Neural cell (in vitro differentiated cells): ENCODE measurements at regions not wholly inside any gene's neighbourhood (a gene's known extent, or its start where the extent isn't known, plus 50 kb on each side); places are given as distances from the start of the nearest gene placed in this dataset.

ENCODE experiments used
- CTCF ChIP-seq: fragments of 450-650 bp; IDR thresholded peaks from 2 replicates; pipeline ENCODE4 v1.5.1; 2014; ENCODE audit warnings: antibody characterized with exemption, mild to moderate bottlenecking, moderate library complexity; ENCODE audit not compliant: poor library complexity, severe bottlenecking
- EP300 ChIP-seq: fragments of 450-650 bp; conservative IDR thresholded peaks from 2 replicates; pipeline ENCODE4 v1.6.1; 2014; ENCODE audit warnings: antibody characterized with exemption, mild to moderate bottlenecking, moderate library complexity; ENCODE audit not compliant: poor library complexity, severe bottlenecking
- POLR2AphosphoS5 ChIP-seq: IDR thresholded peaks from 2 replicates; pipeline ENCODE4 v1.6.1; 2012
- RAD21 ChIP-seq: fragments of 450-650 bp; conservative IDR thresholded peaks from 2 replicates; pipeline ENCODE4 v1.6.1; 2014; ENCODE audit warnings: antibody characterized with exemption, mild to moderate bottlenecking, moderate library complexity

- no peak for TF ChIP-seq RAD21
- TF ChIP-seq CTCF = no peak
- TF ChIP-seq POLR2AphosphoS5 = no peak
- no peak for TF ChIP-seq EP300
Observed at GRCh38 chr18:5709476-5710095, 165.8 kb upstream of the EPB41L3 start.
